ENCODE measurements at regions not wholly inside any gene's neighbourhood (a gene's known extent, or its start where the extent isn't known, plus 50 kb on each side); places are given as distances from the start of the nearest gene placed in this dataset.
"Not testable (repeated sequence)": the region's sequence is repeated elsewhere in the genome, so short reads cannot be mapped to it uniquely, and the experiment has no call there.

DNA sequence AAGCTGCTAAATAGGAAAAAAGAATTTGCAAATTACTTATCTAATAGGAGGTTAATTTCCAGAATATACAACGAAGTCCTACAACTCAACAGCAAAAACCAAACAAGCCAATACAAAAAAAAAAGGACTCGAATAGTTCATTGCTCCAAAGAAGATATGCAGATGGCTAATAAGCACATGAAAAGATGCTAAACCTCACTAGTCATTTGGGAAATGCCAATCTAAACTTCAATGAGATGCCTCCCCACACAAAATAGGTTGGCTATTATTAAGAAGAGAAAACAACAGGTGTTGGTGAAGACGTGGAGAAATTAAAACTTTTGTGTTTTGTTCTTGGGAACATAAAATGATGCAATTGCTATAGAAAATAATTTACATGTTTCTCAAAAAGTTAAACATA, 1634.4 kb upstream of the DDX18 start:
- H3K4me2 ChIP-seq (ENCODE audit: insufficient read depth, low read length) = no peak overlapping the region
- H3K9ac ChIP-seq (ENCODE audit: low read depth, low read length) = no peak overlapping the region
- no peaks in the 10 kb centered on the region for H3K79me2 ChIP-seq (ENCODE audit: insufficient read depth, low read length)
- H2AFZ ChIP-seq (ENCODE audit: low read depth, low read length) = no peak overlapping the region
- TF ChIP-seq, protein P1, sequence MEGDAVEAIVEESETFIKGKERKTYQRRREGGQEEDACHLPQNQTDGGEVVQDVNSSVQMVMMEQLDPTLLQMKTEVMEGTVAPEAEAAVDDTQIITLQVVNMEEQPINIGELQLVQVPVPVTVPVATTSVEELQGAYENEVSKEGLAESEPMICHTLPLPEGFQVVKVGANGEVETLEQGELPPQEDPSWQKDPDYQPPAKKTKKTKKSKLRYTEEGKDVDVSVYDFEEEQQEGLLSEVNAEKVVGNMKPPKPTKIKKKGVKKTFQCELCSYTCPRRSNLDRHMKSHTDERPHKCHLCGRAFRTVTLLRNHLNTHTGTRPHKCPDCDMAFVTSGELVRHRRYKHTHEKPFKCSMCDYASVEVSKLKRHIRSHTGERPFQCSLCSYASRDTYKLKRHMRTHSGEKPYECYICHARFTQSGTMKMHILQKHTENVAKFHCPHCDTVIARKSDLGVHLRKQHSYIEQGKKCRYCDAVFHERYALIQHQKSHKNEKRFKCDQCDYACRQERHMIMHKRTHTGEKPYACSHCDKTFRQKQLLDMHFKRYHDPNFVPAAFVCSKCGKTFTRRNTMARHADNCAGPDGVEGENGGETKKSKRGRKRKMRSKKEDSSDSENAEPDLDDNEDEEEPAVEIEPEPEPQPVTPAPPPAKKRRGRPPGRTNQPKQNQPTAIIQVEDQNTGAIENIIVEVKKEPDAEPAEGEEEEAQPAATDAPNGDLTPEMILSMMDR (IDR thresholded peaks at IDR 0.05; ENCODE audit: borderline replicate concordance, extremely low read depth, low read length, poor library complexity, severe bottlenecking) = no peak
- no peak for TF ChIP-seq EZH2 (IDR thresholded peaks at IDR 0.05; ENCODE audit: borderline replicate concordance, low read depth, low read length, severe bottlenecking)
- no peaks in the 10 kb centered on the region for H3K9me3 ChIP-seq (ENCODE audit: insufficient read depth, low read length, severe bottlenecking)
- ATAC-seq (ENCODE audit: insufficient read depth, low read depth) = no peak
- H3K27ac ChIP-seq (ENCODE audit: low read length) = no peak overlapping the region
- no peaks in the 10 kb centered on the region for H3K36me3 ChIP-seq (ENCODE audit: insufficient read depth, low read length)
- no peak for DNase-seq
- H4K20me1 ChIP-seq (ENCODE audit: insufficient read depth, low read length) = no peaks in the 10 kb centered on the region
- no peak overlapping the region for H3K4me3 ChIP-seq (ENCODE audit: low read depth in 1 of 2, low read length in 2 of 2)
- H3K27me3 ChIP-seq (ENCODE audit: insufficient read depth, low read length, poor library complexity) = no peaks in the 10 kb centered on the region
- H3K4me1 ChIP-seq (ENCODE audit: insufficient read depth, low read length) = no peaks in the 10 kb centered on the region

DNA sequence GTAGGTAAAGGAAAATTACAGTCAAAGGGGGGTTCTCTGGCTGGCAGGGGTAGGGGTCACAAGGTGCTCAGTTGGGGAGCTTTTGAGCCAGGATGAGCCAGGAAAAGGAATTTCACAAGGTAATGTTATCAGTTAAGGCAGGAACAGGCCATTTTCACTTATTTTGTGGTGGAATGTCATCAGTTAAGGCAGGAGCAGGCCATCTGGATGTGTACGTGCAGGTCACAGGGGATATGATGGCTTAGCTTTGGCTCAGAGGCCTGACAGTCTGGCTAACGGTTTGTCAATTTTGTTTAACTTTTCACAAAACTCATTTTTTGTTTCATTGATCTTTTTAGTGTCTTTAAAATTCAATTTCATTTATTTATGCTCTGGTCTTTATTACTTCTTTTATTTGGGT, 1623.8 kb upstream of the DDX18 start:
- H3K4me1 ChIP-seq (ENCODE audit: insufficient read depth, low read length); H4K20me1 ChIP-seq (ENCODE audit: insufficient read depth, low read length); H3K27ac ChIP-seq (ENCODE audit: low read length); DNase-seq; H3K36me3 ChIP-seq (ENCODE audit: insufficient read depth, low read length); ATAC-seq (ENCODE audit: insufficient read depth, low read depth); H3K9me3 ChIP-seq (ENCODE audit: insufficient read depth, low read length, severe bottlenecking); H3K79me2 ChIP-seq (ENCODE audit: insufficient read depth, low read length); H3K9ac ChIP-seq (ENCODE audit: low read depth, low read length); H2AFZ ChIP-seq (ENCODE audit: low read depth, low read length); H3K4me2 ChIP-seq (ENCODE audit: insufficient read depth, low read length); H3K27me3 ChIP-seq (ENCODE audit: insufficient read depth, low read length, poor library complexity); H3K4me3 ChIP-seq (ENCODE audit: low read depth in 1 of 2, low read length in 2 of 2): not testable (repeated sequence)

DNA sequence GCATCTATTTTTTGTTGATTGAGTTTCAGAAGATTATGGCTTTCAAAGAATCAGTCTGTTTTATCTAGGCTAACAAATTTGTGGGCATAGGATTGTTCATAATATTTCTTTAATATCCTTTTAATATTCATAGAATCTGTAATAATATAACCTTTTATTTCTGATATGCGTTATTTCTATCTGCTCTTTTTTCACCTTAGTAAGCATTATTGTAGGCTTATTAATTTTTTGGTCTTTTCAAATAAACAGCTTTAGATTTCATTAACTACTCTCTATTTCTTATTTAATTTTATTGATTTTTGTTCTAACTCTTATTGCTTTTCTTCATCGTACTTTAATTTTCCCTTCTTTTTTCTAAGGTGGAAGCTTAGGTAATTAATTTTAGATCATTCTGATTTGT, 1614.4 kb upstream of the DDX18 start:
- Histone ChIP-seq H3K4me2 (ENCODE audit: insufficient read depth, low read length) (no peak overlapping the region), H3K36me3 (ENCODE audit: insufficient read depth, low read length) (no peaks in the 10 kb centered on the region), H3K27ac (ENCODE audit: low read length) (no peak overlapping the region), H3K9ac (ENCODE audit: low read depth, low read length) (no peak overlapping the region), H3K27me3 (ENCODE audit: insufficient read depth, low read length, poor library complexity) (no peaks in the 10 kb centered on the region), H2AFZ (ENCODE audit: low read depth, low read length) (no peak overlapping the region), H3K4me3 (ENCODE audit: low read depth in 1 of 2, low read length in 2 of 2) (no peak overlapping the region), H4K20me1 (ENCODE audit: insufficient read depth, low read length) (no peaks in the 10 kb centered on the region), H3K4me1 (ENCODE audit: insufficient read depth, low read length) (no peaks in the 10 kb centered on the region), H3K79me2 (ENCODE audit: insufficient read depth, low read length) (no peaks in the 10 kb centered on the region), H3K9me3 (ENCODE audit: insufficient read depth, low read length, severe bottlenecking) (peaks cover 5% of the 10 kb centered on the region)
- ATAC-seq (ENCODE audit: insufficient read depth, low read depth) (no peak), DNase-seq (no peak)
- TF ChIP-seq, protein P1 (IDR thresholded peaks at IDR 0.05; ENCODE audit: borderline replicate concordance, extremely low read depth, low read length, poor library complexity, severe bottlenecking) = no peak
- TF ChIP-seq EZH2 (IDR thresholded peaks at IDR 0.05; ENCODE audit: borderline replicate concordance, low read depth, low read length, severe bottlenecking) = no peak

DNA sequence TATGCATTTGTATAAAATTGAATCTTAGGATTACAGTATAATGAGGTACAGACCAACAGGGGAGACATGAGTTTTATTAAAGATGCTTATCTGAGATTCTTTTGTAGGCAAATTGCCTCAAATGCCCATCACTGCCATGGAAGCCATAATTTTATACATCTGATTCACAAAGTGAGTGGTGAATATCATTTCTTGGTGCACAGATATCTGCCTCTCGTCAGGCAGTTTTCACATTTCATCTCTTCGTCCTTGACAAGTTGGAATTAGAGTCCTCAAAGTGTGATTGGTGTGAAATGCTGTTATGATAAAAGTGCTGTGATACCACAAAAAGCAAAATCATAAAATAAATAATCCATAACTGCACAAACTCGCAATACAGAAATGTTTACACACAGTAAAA, 1602.8 kb upstream of the DDX18 start:
- no peak overlapping the region for H3K27ac ChIP-seq (ENCODE audit: low read length)
- TF ChIP-seq, protein P1 (IDR thresholded peaks at IDR 0.05; ENCODE audit: borderline replicate concordance, extremely low read depth, low read length, poor library complexity, severe bottlenecking) = no peak
- TF ChIP-seq EZH2 (IDR thresholded peaks at IDR 0.05; ENCODE audit: borderline replicate concordance, low read depth, low read length, severe bottlenecking) = no peak
- no peaks in the 10 kb centered on the region for H3K36me3 ChIP-seq (ENCODE audit: insufficient read depth, low read length)
- H2AFZ ChIP-seq (ENCODE audit: low read depth, low read length) = no peak overlapping the region
- no peak overlapping the region for H3K4me3 ChIP-seq (ENCODE audit: low read depth in 1 of 2, low read length in 2 of 2)
- H3K79me2 ChIP-seq (ENCODE audit: insufficient read depth, low read length) = no peaks in the 10 kb centered on the region
- no peak overlapping the region for H3K4me2 ChIP-seq (ENCODE audit: insufficient read depth, low read length)
- no peaks in the 10 kb centered on the region for H3K4me1 ChIP-seq (ENCODE audit: insufficient read depth, low read length)
- no peaks in the 10 kb centered on the region for H3K9me3 ChIP-seq (ENCODE audit: insufficient read depth, low read length, severe bottlenecking)
- no peak for ATAC-seq (ENCODE audit: insufficient read depth, low read depth)
- H3K27me3 ChIP-seq (ENCODE audit: insufficient read depth, low read length, poor library complexity) = no peaks in the 10 kb centered on the region
- no peak overlapping the region for H3K9ac ChIP-seq (ENCODE audit: low read depth, low read length)
- H4K20me1 ChIP-seq (ENCODE audit: insufficient read depth, low read length) = no peaks in the 10 kb centered on the region
- DNase-seq = no peak

All from DND-41 (cell line).